ENCODE measurements at regions not wholly inside any gene's neighbourhood (a gene's known extent, or its start where the extent isn't known, plus 50 kb on each side); places are given as distances from the start of the nearest gene placed in this dataset.
"Not testable (repeated sequence)": the region's sequence is repeated elsewhere in the genome, so short reads cannot be mapped to it uniquely, and the experiment has no call there.

DNA sequence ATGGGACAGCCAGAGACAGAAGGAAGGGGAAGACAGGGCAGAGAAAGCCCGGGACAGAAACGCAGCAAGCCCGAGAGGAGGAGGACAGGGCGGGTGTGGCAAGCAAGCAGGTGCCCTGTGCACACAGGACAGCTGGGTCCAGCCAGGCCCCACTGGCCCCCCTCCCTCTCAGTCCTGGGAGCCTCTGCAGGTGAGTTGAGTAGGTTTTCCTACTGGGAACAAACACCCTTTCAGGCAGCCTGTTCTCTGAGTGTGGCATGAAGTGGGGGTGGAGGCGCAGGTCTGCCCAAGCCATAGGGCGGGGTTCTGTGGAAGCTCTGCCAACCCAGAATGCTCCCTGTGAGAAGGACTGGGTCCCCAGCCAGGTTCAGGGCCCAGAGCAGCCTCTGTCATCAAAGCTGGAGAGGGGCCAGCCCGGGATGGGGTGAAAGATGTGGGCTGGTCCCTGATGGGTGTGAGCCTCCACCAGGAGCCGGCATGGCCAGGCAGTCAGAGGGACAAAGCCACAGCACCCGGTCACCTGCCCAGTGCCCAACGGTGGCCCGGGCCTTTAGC lies 129.4 kb downstream of the TFCP2L1 start:
- no peaks in the 10 kb centered on the region for H3K36me3 ChIP-seq
- no peak overlapping the region for H3K4me3 ChIP-seq
- 79 to 81% methylated on average over 10 to 11 of the region's 11 CpGs for WGBS, 2 donors
- H3K27me3 ChIP-seq: no peaks in the 10 kb centered on the region
- peaks cover 0 to 32% (median 0%) of the 10 kb centered on the region in 4 donors for H3K9me3 ChIP-seq
- no peak for DNase-seq (ENCODE audit: low spot score in 2 of 2)
- no peaks in the 10 kb centered on the region for H3K4me1 ChIP-seq
- no peak overlapping the region for H3K27ac ChIP-seq
- TF ChIP-seq, protein P1, sequence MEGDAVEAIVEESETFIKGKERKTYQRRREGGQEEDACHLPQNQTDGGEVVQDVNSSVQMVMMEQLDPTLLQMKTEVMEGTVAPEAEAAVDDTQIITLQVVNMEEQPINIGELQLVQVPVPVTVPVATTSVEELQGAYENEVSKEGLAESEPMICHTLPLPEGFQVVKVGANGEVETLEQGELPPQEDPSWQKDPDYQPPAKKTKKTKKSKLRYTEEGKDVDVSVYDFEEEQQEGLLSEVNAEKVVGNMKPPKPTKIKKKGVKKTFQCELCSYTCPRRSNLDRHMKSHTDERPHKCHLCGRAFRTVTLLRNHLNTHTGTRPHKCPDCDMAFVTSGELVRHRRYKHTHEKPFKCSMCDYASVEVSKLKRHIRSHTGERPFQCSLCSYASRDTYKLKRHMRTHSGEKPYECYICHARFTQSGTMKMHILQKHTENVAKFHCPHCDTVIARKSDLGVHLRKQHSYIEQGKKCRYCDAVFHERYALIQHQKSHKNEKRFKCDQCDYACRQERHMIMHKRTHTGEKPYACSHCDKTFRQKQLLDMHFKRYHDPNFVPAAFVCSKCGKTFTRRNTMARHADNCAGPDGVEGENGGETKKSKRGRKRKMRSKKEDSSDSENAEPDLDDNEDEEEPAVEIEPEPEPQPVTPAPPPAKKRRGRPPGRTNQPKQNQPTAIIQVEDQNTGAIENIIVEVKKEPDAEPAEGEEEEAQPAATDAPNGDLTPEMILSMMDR (IDR thresholded peaks at IDR 0.05): no peak
- TF ChIP-seq EP300 (IDR thresholded peaks at IDR 0.05) (no peak), POLR2A (IDR thresholded peaks at IDR 0.05) (no peak)

DNA sequence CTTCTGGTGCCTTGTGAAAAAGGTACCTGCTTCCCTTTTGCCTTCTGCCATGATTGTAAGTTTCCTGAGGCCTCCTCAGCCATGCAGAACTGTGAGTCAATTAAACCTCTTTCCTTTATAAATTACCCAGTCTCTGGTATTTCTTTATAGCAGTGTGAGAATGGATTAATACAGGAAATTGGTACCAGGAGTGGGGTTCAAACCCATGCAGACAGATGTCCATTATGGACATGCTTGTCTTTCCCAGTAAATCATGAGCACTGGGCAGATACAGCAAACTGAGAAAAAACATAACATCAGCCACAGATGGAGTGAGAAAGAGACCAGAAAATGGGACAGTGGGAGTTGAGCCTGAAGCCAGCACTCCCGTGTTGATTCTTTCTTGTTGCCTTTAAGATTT lies 127.5 kb downstream of the TFCP2L1 start:
- H3K4me1 ChIP-seq; H3K36me3 ChIP-seq; DNase-seq (ENCODE audit: low spot score in 2 of 2); H3K27ac ChIP-seq; H3K27me3 ChIP-seq; H3K4me3 ChIP-seq: not testable (repeated sequence)
- WGBS, 2 donors: 88 to 89% methylated on average over 1 of the region's 1 CpG
- peaks cover 0 to 33% (median 0%) of the 10 kb centered on the region in 4 donors for H3K9me3 ChIP-seq

DNA sequence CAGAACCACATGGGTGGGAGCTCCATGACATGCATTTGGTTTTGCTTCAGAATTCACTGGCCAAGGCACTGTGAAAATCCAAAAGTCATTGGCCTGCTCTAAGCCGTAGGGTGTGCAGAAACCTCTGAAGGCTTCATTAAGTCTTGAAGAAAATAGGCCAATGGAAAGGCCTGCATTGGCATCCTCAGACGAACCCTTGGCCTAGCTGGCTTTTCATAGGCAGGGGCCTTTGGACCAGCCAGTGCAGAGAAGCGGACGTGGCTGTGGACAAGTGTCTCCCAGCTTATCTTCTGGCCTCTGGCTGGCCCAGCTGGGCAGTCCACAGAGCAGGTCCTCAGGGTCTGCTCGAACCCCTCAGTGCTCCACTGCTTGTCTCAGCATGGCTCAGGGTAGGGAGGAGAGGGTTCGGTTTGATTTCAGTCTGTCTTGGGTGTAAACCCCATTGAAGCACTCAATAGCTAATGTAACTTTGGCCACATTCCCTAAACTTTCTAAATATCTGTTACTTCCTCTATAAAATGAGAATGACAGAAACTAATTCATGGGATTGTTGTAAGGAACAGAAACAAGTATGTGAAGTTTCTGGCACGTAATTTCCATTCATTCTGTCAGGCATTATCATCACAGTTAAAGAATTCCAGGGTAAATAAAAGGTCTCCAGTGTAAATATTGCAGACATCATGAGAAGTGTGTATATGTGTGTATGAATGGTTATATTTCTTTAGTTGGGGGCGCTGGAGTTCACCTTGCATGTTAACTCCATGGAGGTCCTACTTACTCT lies 125.5 kb downstream of the TFCP2L1 start:
- no peak for DNase-seq (ENCODE audit: low spot score in 2 of 2)
- no peaks in the 10 kb centered on the region for H3K4me1 ChIP-seq
- no peaks in the 10 kb centered on the region for H3K27me3 ChIP-seq
- no peak overlapping the region for H3K4me3 ChIP-seq
- TF ChIP-seq EP300 (IDR thresholded peaks at IDR 0.05) (no peak), POLR2A (IDR thresholded peaks at IDR 0.05) (no peak)
- TF ChIP-seq, protein P1 (IDR thresholded peaks at IDR 0.05): no peak
- peaks cover 0 to 46% (median 0%) of the 10 kb centered on the region in 4 donors for H3K9me3 ChIP-seq
- WGBS, 2 donors: 69% methylated on average over 6 to 8 of the region's 8 CpGs
- H3K36me3 ChIP-seq: no peaks in the 10 kb centered on the region
- no peak overlapping the region for H3K27ac ChIP-seq

DNA sequence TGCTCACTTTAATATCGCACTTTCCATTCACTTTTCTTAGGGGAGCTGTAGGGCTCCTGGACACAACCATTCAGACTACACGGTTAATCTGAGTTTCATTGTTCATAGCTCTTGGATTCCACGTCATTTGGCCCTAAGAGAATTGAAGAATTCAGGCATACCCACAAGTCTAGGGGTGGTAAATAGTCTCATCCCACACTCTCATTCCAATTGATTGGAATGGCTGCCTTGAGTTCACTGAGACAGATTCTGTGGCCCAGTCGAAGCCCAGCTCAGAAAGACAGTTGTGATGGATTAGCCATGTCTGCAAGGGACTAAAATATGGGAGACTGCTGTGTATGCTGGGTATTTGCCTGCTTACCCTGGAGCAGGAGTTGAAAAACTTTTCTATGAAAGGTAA lies 124.6 kb downstream of the TFCP2L1 start:
- no peaks in the 10 kb centered on the region for H3K36me3 ChIP-seq
- H3K4me3 ChIP-seq: no peak overlapping the region
- no peak overlapping the region for H3K27ac ChIP-seq
- H3K9me3 ChIP-seq: peaks cover 0 to 46% (median 0%) of the 10 kb centered on the region in 4 donors
- DNase-seq (ENCODE audit: low spot score in 2 of 2): no peak
- H3K27me3 ChIP-seq: no peaks in the 10 kb centered on the region
- 39 to 46% methylated on average over 4 of the region's 4 CpGs for WGBS, 2 donors
- no peaks in the 10 kb centered on the region for H3K4me1 ChIP-seq
- TF ChIP-seq, protein P1 (IDR thresholded peaks at IDR 0.05): no peak
- TF ChIP-seq POLR2A (IDR thresholded peaks at IDR 0.05): no peak
- no peak for TF ChIP-seq EP300 (IDR thresholded peaks at IDR 0.05)

DNA sequence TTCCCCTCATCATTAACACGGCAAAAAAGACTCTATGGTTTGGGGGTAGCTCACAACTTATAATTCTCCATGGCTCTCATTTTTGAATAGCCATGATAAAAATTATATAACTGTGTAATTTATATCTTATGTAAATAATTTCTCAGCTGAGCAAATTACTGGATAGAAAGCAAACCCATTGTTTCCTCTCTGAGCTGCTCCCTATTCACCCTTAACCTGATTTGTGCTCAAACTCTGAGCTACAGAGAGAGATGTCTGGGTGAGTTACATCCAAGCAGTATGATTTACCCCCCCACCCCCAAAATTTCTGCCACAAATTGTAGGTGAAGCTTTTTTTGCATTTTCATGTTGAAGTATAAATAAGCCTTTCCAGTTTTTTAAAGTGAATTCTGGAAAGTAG lies 123.7 kb downstream of the TFCP2L1 start:
- 61 to 67% methylated on average over 1 of the region's 1 CpG for WGBS, 2 donors
- TF ChIP-seq EP300 (IDR thresholded peaks at IDR 0.05): no peak
- no peak for TF ChIP-seq POLR2A (IDR thresholded peaks at IDR 0.05)
- Histone ChIP-seq H3K4me3 (no peak overlapping the region), H3K4me1 (no peaks in the 10 kb centered on the region), H3K27ac (no peak overlapping the region), H3K27me3 (no peaks in the 10 kb centered on the region), H3K9me3 (peaks cover 0 to 42% (median 0%) of the 10 kb centered on the region in 4 donors), H3K36me3 (no peaks in the 10 kb centered on the region)
- DNase-seq (ENCODE audit: low spot score in 2 of 2): no peak

DNA sequence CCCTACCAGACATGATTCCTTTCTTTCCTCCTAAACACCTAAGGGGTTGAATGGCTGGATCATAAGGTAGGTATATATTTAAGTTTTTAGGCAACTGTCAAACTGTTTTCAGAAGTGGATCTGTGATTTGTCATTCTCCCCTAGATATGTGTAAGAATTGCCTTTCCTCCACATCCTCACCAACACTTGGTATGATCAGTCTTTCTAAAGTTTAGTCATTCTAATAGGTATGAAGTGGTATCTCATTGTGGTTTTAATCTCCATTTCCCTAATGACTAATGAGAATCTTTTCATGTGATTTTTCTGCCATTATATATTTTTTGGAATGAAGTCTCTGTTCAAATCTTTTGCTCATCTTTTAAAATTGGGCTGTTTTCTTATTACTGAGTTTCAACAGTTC lies 122.1 kb downstream of the TFCP2L1 start:
- no peak for DNase-seq (ENCODE audit: low spot score in 2 of 2)
- peaks cover 0 to 26% (median 0%) of the 10 kb centered on the region in 4 donors for H3K9me3 ChIP-seq
- H3K4me1 ChIP-seq: no peaks in the 10 kb centered on the region
- TF ChIP-seq, protein P1 (IDR thresholded peaks at IDR 0.05): no peak
- TF ChIP-seq POLR2A (IDR thresholded peaks at IDR 0.05) (no peak), EP300 (IDR thresholded peaks at IDR 0.05) (no peak)
- H3K27me3 ChIP-seq: no peaks in the 10 kb centered on the region
- no peak overlapping the region for H3K4me3 ChIP-seq
- H3K27ac ChIP-seq: no peak overlapping the region
- H3K36me3 ChIP-seq: no peaks in the 10 kb centered on the region
